ENCODE measurements at regions not wholly inside any gene's neighbourhood (a gene's known extent, or its start where the extent isn't known, plus 50 kb on each side); places are given as distances from the start of the nearest gene placed in this dataset.

DNA sequence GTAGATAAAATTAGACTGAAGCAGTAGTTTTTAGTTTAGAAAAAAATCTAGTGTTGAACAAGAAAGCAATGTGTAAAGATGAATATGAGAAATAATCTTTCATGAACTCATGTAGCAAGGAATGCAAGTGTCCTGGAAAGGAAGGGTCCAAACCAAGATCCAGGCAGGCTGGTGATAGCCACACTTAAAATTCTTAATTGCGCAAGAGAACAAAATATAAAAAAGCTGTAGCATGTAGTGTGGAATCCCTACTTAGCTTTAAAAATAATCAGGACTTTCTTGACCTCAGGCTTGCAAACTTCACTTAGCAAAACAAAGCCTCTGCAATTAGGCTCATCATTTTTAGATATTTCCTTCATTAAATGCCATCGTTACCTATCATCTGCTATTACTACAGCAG is 2186.1 kb upstream of the RAG2 start:
- no peak overlapping the region for H2AFZ ChIP-seq (ENCODE audit: insufficient read depth, low read depth, low read length, poor library complexity, severe bottlenecking)
- H3K4me2 ChIP-seq (replicated peaks; ENCODE audit: extremely low read depth, low read length, poor library complexity, severe bottlenecking), result no peak overlapping the region
- H3K27ac ChIP-seq (ENCODE audit: low read depth in 1 of 2, low read length in 2 of 2), result no peak overlapping the region
- H3K9me3 Mint-ChIP-seq, result peaks cover 0 to 15% (median 4%) of the 10 kb centered on the region in 7 donors
- peaks cover 0 to 2% (median 0%) of the 10 kb centered on the region in 3 donors for H3K27me3 Mint-ChIP-seq (ENCODE audit: low read depth in 3 of 3)
- no peak overlapping the region for H3K27ac Mint-ChIP-seq
- 100% methylated on average over 1 of the region's 2 CpGs for WGBS (ENCODE audit: insufficient coverage)
- intact Hi-C loops (cut with micrococcal nuclease), result no loop called here
- no peaks in the 10 kb centered on the region for H3K36me3 ChIP-seq (replicated peaks in 1 of 2; ENCODE audit: control insufficient read depth in 1 of 2, insufficient read depth in 2 of 2, low read length in 2 of 2)
- no peak for DNase-seq
- TF ChIP-seq, protein P1, sequence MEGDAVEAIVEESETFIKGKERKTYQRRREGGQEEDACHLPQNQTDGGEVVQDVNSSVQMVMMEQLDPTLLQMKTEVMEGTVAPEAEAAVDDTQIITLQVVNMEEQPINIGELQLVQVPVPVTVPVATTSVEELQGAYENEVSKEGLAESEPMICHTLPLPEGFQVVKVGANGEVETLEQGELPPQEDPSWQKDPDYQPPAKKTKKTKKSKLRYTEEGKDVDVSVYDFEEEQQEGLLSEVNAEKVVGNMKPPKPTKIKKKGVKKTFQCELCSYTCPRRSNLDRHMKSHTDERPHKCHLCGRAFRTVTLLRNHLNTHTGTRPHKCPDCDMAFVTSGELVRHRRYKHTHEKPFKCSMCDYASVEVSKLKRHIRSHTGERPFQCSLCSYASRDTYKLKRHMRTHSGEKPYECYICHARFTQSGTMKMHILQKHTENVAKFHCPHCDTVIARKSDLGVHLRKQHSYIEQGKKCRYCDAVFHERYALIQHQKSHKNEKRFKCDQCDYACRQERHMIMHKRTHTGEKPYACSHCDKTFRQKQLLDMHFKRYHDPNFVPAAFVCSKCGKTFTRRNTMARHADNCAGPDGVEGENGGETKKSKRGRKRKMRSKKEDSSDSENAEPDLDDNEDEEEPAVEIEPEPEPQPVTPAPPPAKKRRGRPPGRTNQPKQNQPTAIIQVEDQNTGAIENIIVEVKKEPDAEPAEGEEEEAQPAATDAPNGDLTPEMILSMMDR (IDR thresholded peaks at IDR 0.05), result no peak
- no peaks in the 10 kb centered on the region for H3K79me2 ChIP-seq (ENCODE audit: insufficient read depth, low read length)
- H3K4me1 Mint-ChIP-seq, result no peaks in the 10 kb centered on the region
- H3K4me3 Mint-ChIP-seq, result no peak overlapping the region
- no peaks in the 10 kb centered on the region for H3K27me3 ChIP-seq (ENCODE audit: control insufficient read depth in 2 of 2, insufficient read depth in 2 of 2, low read length in 2 of 2)
- no peaks in the 10 kb centered on the region for H3K36me3 Mint-ChIP-seq
- H4K20me1 ChIP-seq (ENCODE audit: insufficient read depth, low read length), result no peaks in the 10 kb centered on the region
- H3K9me3 ChIP-seq (replicated peaks in 1 of 2; ENCODE audit: control insufficient read depth in 1 of 2, insufficient read depth in 1 of 2, low read length in 2 of 2), result no peaks in the 10 kb centered on the region
- no peak overlapping the region for H3K4me3 ChIP-seq (replicated peaks in 1 of 3; ENCODE audit: low read depth in 2 of 3, low read length in 3 of 3)
- H3K4me1 ChIP-seq (ENCODE audit: control insufficient read depth in 1 of 2, insufficient read depth in 2 of 2, low read length in 2 of 2), result no peaks in the 10 kb centered on the region
- H3K9ac ChIP-seq (ENCODE audit: insufficient read depth, low read length, poor library complexity, severe bottlenecking), result no peak overlapping the region

DNA sequence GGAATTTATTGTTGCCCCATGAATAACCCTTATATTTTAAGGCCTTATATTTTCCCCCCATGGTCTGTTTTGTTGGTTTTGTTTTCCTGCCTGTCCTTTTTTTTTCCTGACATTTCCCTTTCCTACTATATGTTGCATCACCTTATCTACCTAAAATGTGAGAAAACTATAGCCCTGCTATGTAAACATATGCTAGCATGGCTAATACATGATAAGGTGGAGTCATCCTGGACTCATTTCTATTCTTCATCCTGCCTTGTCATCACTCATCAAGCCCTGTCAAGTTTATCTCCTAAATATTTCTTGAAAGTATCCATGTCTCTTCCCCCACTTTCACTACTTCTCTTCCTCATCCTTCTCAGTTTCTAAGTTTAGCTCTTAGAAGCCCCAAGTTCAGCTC is 2168.8 kb upstream of the RAG2 start:
- no peaks in the 10 kb centered on the region for H3K79me2 ChIP-seq (ENCODE audit: insufficient read depth, low read length)
- H3K4me3 Mint-ChIP-seq, result no peak overlapping the region
- H3K9ac ChIP-seq (ENCODE audit: insufficient read depth, low read length, poor library complexity, severe bottlenecking), result no peak overlapping the region
- H3K36me3 ChIP-seq (replicated peaks in 1 of 2; ENCODE audit: control insufficient read depth in 1 of 2, insufficient read depth in 2 of 2, low read length in 2 of 2), result no peaks in the 10 kb centered on the region
- no peak overlapping the region for H3K4me2 ChIP-seq (replicated peaks; ENCODE audit: extremely low read depth, low read length, poor library complexity, severe bottlenecking)
- intact Hi-C loops (cut with micrococcal nuclease), result no loop called here
- DNase-seq, result no peak
- H2AFZ ChIP-seq (ENCODE audit: insufficient read depth, low read depth, low read length, poor library complexity, severe bottlenecking), result no peak overlapping the region
- H3K27ac Mint-ChIP-seq, result no peak overlapping the region
- no peaks in the 10 kb centered on the region for H3K36me3 Mint-ChIP-seq
- H3K4me3 ChIP-seq (replicated peaks in 1 of 3; ENCODE audit: low read depth in 2 of 3, low read length in 3 of 3), result no peak overlapping the region
- TF ChIP-seq, protein P1 (IDR thresholded peaks at IDR 0.05), result no peak
- no peaks in the 10 kb centered on the region for H3K27me3 ChIP-seq (ENCODE audit: control insufficient read depth in 2 of 2, insufficient read depth in 2 of 2, low read length in 2 of 2)
- H4K20me1 ChIP-seq (ENCODE audit: insufficient read depth, low read length), result no peaks in the 10 kb centered on the region
- H3K27ac ChIP-seq (ENCODE audit: low read depth in 1 of 2, low read length in 2 of 2), result no peak overlapping the region
- peaks cover 0 to 3% (median 1%) of the 10 kb centered on the region in 3 donors for H3K27me3 Mint-ChIP-seq (ENCODE audit: low read depth in 3 of 3)
- H3K9me3 ChIP-seq (replicated peaks in 1 of 2; ENCODE audit: control insufficient read depth in 1 of 2, insufficient read depth in 1 of 2, low read length in 2 of 2), result peaks cover 17 to 23% of the 10 kb centered on the region in 2 donors
- H3K4me1 Mint-ChIP-seq, result no peaks in the 10 kb centered on the region
- peaks cover 7 to 23% (median 11%) of the 10 kb centered on the region in 7 donors for H3K9me3 Mint-ChIP-seq
- no peaks in the 10 kb centered on the region for H3K4me1 ChIP-seq (ENCODE audit: control insufficient read depth in 1 of 2, insufficient read depth in 2 of 2, low read length in 2 of 2)
